Testis (tissue), 2 donors: ENCODE measurements at regions not wholly inside any gene's neighbourhood (a gene's known extent, or its start where the extent isn't known, plus 50 kb on each side); places are given as distances from the start of the nearest gene placed in this dataset.
"Not testable (repeated sequence)": the region's sequence is repeated elsewhere in the genome, so short reads cannot be mapped to it uniquely, and the experiment has no call there.

Source experiments
- CTCF ChIP-seq, 3 experiments: fragments of 450-650 bp in 2 of 3; fragments of 200-600 bp in 1 of 3; sonication (generic) in 1 of 3; IDR thresholded peaks; one replicate each; pipeline ENCODE4 v1.5.1; 2016 to 2019; ENCODE audit warnings: antibody characterized with exemption in 3 of 3, mild to moderate bottlenecking in 2 of 3, moderate library complexity in 1 of 3
- POLR2A ChIP-seq: fragments of 450-650 bp; IDR thresholded peaks from one replicate; pipeline ENCODE4 v1.6.1; 2017; ENCODE audit warnings: antibody characterized with exemption, mild to moderate bottlenecking, moderate library complexity

- TF ChIP-seq CTCF (IDR thresholded peaks at IDR 0.05); POLR2A: not testable (repeated sequence)
These were observed 454.0 kb upstream of the CHAC2 start for GRCh38 chr2:53313644-53314043.
